DMS 273 (cell line): ENCODE measurements at regions not wholly inside any gene's neighbourhood (a gene's known extent, or its start where the extent isn't known, plus 50 kb on each side); places are given as distances from the start of the nearest gene placed in this dataset.

Experiments used
- DNase-seq: peaks from one replicate; lab custom pipeline; 2025; ENCODE audit not compliant: unreplicated experiment; lab: John Stamatoyannopoulos, UW

DNA sequence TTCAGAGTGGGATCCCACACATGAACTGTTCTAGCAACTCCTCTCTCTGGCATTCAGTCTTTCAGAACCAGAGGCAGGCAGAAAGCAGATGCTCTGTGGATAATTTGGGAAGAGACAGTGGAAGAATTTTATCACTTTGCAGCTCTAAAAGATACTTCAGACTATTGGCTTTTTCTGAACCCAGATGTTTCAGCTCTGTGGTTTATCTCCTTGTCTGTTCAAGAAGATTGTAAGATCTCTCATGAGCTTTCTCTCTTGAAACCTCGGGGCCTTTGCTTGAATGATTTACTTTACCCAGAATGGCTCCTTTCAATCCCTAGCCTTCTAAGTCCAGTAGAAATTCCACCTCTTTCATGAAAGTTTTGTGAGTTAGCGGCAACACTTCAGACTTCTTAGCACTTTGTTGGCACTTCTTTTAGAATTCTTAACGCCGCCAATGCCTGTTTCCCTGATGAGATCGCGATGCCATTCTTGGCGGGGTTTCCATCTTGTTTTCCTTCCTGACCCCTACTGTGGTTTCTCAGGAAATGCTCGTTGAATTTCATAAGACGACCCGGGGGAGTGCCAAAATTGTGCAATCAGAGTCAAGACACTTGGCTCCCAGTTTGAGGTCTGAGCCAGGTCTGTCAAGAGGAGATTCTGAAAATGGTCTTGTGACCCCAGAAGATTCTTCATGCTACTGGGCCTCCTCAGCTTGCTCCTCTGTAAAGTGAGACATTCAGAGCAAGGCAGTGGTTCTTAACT is 107.0 kb upstream of the PRICKLE1 start:
- no peak for DNase-seq

DNA sequence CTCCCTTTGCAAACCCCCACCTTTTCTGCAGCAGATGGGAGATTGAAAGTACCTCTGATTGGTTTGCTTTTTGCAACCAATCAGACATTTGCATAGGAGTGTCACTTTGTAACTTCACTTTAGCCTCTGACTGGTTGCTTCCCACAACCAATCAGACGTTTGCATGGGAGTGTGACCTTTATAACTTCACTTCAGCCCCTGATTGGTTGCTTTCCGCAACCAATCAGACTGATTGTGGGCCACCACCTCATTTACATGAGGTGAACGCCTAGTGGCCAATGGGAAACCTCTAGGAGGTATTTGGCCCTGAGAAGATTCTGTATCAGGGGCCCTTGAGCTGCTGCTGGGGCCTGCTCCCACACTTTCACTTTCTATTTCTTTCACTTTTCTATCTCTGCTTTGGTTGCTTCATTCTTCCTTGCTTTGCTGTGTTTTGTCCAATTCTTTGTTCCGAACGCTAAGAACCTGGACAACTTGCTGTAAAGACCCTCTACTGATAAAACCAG is 106.0 kb upstream of the PRICKLE1 start:
- DNase-seq, result no peak

DNA sequence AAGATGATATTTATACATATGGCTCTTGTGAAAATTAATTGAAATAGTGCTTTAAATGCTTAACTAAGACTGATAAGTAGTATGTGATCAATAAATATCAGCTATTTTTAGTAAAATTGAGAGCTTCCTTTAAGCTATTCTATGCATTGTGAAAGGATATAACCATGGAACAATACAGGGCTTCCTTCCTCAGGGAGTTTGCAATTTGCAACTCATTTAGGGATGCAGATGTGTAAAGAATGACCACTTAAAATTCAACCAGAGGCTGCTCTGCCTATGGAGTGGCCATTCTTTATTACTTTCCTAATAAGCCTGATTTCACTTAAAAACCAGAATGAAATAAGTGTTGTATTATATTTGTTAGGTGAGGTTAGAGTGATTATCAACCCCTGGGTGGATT is 103.2 kb upstream of the PRICKLE1 start:
- DNase-seq, result no peak

DNA sequence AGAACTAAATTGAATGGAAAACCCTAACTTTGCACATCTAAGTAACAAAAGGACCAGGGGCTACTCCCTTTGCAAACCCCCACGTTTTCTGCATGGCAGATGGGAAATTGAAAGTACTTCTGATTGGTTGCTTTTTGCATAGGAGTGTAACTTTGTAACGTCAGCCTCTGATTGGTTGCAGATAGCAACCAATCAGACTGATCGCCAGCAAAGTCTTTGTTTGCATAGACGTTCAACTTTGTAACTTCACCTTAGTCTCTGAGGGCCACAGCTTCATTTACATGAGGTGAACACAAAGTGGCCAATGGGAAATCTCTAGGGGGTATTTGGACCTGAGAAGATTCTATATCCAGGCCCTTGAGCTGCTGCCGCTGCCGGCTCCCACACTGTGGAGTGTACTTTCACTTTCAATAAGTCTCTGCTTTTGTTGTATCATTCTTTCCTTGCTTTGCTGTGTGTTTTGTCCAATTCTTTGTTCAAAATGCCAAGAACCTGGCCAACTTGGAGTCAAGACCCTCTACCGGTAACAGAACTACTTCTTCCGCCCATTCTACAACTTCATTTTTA is 102.5 kb upstream of the PRICKLE1 start:
- no peak for DNase-seq

DNA sequence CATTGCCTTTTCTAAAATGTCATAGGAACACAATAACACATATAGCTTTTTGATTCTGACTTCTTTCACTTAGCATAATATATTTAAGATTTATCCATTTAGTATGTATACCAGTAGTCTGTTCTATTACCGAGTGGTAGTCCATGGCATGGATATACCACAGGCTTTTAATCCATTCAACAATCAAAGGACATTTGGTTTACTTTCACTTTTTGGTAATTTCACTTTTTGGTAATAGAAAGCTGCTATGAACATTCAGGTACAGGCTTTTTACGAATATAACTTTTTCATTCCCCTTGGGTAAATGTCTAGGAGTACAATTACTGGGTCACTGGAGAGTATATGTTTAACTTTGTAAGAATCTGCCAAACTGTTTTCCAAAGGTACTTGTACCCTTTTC is 100.7 kb upstream of the PRICKLE1 start:
- DNase-seq, result no peak

DNA sequence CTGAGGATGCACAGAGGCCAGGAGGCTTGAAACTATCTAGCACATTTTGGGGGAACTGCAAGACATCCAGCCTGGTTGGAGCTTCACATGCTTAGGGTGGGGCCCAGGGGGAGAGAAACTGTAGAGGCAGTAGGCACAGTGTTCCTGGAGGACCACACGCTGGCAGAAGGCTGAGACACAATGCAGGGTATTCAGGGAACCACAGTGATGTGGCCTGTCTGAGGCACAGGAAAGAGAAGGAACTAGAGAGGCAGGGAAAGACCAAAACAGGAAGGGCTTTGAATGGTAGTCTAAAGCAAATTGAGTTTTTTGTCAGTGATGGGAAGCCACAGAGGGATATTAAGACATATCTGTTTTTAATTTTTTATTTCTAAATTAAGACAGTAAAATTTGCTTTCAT is 100.2 kb upstream of the PRICKLE1 start:
- no peak for DNase-seq

DNA sequence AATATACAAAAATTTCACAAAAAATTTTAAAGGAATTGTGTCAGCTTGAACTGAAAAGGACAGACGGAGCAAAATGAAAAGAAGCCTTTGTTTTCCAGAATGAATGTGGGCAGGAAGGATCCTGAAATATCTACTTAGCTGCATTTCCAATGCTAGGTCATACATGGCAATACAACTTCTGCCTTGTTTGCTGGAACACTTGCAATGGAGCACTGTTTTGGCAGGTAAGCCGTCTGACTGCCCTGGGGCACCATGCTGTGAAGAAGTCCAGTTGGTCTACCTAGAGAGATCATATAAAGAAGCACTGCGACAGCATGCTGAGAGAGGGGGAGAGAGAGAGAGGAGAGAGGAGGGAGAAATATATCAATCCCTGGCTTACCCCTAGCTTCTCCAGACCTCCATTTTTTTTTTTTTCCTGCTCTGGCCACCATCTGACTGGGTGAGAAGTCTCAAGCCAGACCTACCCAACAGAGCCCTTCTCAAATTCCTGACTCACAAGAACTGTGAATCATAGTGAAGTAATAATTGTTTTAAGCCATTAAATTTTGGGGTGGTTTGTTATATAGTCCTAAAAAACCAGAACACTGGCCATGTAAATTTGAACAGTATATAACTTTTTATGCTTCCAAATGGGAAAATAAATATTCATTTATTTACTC is 97.1 kb upstream of the PRICKLE1 start:
- no peak for DNase-seq

DNA sequence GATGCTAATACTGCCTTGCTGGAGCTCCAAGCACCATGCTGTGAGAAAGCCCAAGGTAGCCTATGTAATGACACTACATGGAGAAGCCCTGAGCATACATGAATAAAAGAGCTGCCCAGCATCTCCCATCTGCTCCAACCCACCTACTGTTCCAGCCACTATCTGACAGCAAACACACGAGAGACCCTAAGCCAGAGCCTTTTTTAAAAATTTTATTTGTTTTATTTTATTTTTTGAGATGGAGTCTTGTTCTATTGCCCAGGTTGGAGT is 95.2 kb upstream of the PRICKLE1 start:
- DNase-seq, result no peak

DNA sequence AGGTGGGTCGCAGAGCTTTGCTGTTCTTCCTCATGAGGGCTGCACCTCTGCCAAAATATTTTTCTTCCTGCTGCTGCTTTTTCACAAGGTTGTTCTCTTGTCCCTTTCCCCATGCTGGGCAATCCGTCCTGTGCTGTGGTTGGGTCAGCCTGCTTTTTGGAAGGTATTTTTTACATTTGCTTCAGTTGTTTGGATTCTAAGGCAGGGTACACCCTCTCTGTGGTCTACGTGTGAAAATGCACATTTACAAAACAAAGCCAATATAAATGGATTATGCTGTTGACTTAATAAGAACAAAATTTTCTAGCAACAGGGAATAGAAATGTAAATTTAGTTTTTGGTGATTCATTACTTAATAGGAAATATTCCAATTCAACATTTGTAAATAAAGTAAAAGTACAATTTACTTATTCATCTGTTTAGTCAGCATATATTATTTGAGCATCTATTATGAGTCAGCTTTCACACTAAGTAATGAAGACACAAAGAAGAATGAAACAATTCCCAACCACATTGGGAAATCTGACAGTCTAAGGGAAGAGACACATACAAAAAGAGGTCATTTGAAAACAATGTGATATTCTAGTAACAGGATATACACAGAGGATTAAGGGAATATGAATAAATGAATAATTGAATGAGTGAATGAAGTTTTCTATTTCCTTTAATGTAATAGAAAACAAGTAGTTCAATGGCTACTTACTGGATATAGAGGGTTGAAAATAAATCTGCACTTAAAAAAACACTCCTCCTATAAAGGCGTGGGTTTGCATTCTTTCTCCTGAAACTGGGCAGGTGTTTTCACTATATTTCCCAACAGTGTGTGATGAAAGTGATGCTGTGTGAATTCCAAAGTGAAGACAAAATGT is 94.6 kb upstream of the PRICKLE1 start:
- no peak for DNase-seq

DNA sequence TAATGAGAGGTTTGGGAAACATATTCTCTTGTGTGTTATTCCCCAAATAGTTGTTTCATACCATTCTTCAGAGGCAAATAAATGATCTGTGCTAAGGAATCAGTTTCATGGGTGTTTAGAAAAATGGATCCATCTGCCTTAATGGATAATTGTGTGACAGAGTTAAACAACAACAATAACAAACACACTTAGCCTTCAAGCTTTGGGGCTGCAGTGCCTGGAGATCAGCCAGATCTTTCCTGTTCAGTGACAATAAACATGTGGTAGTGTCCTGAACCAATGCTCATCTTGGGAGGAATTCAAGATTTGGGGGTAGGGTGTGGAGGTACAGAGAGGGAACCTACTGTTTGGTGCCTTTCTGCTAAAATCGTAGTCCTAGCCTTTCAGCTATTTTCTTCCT is 93.7 kb upstream of the PRICKLE1 start:
- no peak for DNase-seq

DNA sequence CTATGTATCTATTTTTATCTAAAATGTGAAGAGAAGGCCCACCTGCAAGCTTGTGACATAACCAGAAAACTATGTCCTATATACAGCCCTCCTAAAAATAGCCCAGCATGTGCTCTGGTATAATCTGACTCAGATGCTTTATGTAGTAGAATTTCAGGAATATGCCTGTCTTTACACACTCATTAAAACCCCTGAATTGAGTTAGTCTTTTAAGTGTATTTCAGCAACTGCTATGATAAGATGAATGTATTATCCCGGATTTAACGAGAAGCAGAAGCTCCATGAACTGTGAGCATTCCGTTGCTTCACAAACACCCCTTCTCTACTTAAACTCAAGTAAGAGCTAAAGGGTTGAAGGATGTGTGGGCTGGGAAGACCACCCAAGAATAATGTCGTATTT is 89.9 kb upstream of the PRICKLE1 start:
- DNase-seq, result no peak

DNA sequence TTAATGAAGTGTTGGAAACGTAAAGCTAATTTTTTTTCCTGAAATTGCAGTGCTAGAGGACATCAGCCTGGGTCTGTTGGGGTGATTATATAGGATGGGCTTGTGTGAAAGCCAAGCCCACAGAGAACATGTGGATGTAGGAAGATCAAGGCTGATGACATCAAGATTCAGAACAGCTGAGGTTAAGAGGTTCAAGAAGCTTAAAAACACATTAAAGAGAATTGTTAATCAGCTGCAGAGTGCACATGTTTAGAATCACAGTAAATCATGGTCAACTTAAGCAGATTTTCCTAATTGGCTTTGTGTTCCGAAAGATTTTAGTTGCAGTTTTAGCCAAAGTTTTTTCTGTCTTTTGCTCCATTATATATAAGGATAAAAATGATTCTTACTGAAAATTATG is 87.9 kb upstream of the PRICKLE1 start:
- no peak for DNase-seq

DNA sequence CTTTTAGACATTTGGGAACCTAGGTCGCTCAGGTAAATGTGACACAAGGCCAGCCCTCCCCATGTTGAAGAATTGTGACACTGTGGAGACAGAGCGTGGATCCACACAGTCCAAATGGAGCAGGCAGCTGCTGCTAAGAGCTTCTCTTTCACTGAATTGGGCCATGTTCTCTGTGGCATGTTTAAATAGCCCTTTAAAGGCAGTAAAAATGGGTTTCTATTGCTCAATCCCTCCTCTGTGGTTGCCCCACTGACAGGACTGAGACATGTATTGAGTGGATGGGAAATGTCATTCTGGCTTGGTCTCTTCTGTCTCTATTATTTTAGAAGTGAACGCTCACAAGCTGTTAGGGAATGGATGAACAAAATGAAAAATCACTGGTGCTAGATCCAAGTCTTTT is 84.0 kb upstream of the PRICKLE1 start:
- DNase-seq, result no peak

DNA sequence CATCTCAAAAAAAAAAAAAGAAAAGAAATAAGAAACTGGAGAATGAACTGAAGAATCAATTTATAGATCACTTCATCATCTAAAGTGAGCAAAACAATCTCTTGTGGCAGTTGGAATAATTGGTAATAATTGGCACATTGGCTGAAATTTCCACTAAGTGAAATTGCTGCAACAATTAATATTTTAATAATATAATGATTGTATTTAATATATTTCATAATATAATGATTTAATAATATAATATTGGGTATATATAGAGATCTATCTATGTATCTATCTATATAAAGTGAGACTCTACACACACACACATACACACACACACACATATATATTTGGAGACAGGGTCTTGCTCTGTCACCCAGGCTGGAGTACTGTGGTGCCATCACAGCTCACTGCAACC is 81.2 kb upstream of the PRICKLE1 start:
- DNase-seq, result no peak

DNA sequence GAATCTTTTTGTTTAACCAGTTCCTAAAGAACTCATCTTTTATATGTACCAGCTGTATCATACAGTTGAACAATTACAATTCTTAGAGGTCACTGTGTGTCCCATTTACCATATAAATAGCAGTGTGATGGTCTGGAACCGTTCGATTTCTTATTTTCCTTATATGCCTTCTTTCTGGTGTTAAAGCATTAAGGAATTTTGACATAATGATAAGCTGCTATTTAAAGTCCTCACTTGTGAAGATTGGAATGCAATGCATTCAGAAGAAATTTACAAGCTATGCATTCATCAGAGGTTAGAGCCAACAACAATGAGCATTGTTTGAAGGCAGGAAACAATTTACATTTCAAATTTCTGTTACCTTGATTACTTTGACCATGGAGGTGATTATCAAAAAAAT is 80.0 kb upstream of the PRICKLE1 start:
- DNase-seq, result no peak

DNA sequence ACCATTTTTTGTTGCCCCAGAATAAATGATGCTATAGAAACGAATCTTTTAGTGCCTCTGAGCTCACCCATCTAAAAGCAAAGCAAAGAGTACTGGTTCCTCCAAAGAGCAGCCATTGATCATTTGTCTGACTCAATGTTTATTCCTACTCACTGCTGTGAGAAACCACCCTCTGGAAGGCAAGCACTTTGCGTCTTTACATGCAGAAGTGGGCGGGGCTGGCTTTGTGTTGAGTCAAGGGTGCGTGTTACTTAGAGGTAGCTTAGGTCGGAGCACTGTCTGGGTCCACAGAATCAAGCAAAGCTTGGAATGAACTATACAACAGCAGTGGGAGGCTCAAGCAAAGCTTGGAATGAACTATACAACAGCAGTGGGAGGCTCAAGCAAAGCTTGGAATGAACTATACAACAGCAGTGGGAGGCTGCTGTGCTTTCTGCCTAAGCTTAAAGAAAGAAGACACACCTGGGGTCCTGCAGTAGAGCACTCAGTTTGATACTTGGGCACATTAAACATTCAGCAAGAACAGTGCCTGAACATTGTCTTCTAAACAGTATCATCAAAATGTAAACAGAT is 77.2 kb upstream of the PRICKLE1 start:
- no peak for DNase-seq

DNA sequence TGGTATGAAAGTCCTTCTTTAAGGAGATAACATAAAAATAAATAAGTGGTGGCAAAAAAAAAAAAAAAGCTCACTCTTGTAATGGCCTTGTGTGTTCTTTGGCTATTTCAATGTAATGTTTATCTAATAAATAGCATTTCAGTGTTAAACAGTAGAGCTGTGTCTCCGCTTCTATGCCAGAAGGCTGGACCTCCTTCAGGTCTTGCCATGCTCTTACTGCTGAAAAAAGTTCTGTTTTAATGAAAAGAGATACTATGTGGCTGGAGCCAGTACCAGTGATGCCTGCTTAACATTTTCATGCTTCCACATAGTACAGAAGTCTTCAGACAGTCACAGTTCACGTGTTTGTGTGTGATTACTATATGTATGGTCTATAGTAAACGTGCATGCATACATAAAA is 74.1 kb upstream of the PRICKLE1 start:
- no peak for DNase-seq

DNA sequence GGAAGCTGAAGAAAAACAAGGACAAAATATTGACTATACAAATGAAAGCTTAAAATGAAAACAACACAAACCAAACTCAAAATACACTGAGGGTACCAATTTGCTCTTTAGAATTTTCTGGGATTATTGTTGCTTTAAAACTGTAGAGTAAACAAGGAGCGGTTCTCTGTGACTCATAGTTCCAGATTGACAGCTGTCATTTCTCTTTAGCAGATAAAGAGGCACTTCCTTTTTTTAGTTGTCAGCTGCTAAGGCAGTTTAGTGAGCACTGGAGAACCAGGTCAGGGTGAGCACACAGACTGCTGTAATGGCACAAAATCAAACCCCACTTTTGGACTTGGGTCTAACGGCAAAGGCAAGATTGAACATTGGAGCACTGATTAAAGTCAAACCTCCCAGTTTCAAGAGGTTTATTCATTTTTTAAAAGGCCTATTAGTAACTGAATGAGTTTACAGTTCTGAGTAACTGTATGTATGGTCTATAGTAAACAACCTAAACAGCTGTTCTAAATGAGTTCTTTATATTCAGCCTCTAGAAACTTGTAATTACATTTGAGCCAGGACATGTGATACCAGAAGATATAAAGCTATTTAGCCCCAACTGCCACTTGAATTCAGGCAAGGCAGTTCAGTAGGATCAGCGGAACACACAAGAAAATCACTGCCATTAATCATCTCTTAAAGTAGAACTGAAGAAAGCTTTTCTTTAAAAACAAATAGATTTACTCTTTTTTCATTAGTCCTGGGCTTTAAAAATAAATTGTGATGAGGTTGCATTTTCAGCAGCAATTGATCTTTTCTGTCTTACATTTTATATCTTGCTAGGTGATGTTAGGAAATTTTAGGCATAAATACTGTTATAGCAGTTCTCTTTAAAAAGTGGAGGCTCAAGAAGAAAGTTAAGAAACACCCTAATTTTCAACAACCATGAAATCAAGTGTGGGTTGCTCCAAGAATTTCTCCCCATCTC is 71.7 kb upstream of the PRICKLE1 start:
- peak; percentile 14 for DNase-seq

DNA sequence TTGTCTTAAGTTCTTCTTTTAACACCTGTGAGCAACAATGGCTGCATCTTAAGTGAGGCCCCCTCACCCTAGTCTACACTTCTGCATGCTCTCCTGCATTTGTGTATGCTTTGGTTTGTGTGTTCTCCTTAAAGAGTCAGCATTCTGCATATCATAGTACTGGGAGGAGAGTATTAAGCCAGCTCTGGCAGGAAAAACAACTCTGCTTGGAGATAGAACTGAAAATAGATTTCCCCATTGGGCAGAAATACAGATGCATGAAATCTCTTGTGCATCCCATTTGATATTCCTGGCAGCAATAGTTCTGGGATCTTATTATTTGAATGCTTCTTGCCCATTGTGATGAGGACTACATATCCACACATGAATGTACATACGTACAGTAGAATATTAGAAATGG is 70.6 kb upstream of the PRICKLE1 start:
- no peak for DNase-seq

DNA sequence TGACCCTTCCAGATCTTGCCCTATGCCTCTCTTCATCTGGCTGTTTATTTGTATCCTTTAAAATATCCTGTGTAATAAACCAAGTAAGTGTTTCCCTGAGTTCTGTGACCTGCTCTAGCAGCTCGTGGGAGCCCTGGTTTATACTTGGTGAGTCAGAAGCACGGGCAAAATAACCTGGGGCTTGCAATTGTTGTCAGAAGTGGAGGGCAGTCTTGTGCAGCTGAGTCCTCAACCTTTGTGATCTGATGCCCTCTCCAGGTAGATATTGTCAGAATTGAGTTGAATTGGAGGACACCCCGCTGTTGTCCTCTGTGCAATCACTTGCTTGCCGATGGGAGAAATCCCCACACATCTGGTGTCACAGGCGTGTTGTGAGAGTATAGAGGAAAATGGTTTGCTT is 62.5 kb upstream of the PRICKLE1 start:
- no peak for DNase-seq
